SK-N-SH (cell line): ENCODE measurements at regions not wholly inside any gene's neighbourhood (a gene's known extent, or its start where the extent isn't known, plus 50 kb on each side); places are given as distances from the start of the nearest gene placed in this dataset.

Experiments used
- EZH2phosphoT487 ChIP-seq: fragments of 200-600 bp; sonication (generic); IDR thresholded peaks from 2 replicates; pipeline ENCODE4 v1.6.1; 2017; ENCODE audit warnings: low read depth, mixed run types, mild to moderate bottlenecking, antibody characterized with exemption, moderate library complexity, borderline replicate concordance
- JUND ChIP-seq: IDR thresholded peaks from 2 replicates; pipeline ENCODE4 v1.4.0; 2012
- NFIC ChIP-seq: IDR thresholded peaks from 2 replicates; pipeline ENCODE4 v1.4.0; 2012; ENCODE audit warnings: borderline replicate concordance
- POLR2AphosphoS5 ChIP-seq: IDR thresholded peaks from 2 replicates; pipeline ENCODE4 v1.6.1; 2012; ENCODE audit warnings: low read depth, low read length
- REST ChIP-seq: IDR thresholded peaks from 2 replicates; pipeline ENCODE4 v1.6.1; 2012; ENCODE audit warnings: mild to moderate bottlenecking, low read depth, low read length, moderate library complexity
- SMC3 ChIP-seq: IDR thresholded peaks from 2 replicates; pipeline ENCODE4 v1.6.1; 2012; ENCODE audit warnings: low read depth, low read length, improper control_type of control experiment
- TAF1 ChIP-seq: IDR thresholded peaks from 2 replicates; pipeline ENCODE4 v1.6.1; 2012; ENCODE audit warnings: low read depth, mild to moderate bottlenecking, low read length, moderate library complexity, borderline replicate concordance
- TCF12 ChIP-seq: IDR thresholded peaks from 2 replicates; pipeline ENCODE4 v1.4.0; 2012
- USF1 ChIP-seq: IDR thresholded peaks from 2 replicates; pipeline ENCODE4 v1.4.0; 2012; ENCODE audit warnings: low read depth, borderline replicate concordance
- USF2 ChIP-seq: fragments of 150-350 bp; IDR thresholded peaks from 2 replicates; pipeline ENCODE4 v1.6.1; 2017; ENCODE audit warnings: antibody characterized with exemption, low read length, low read depth, borderline replicate concordance
- TF ChIP-seq, protein P1 (sequence below): fragments of 200-600 bp; sonication (generic); IDR thresholded peaks from 2 replicates; pipeline ENCODE4 v1.6.1; 2017; ENCODE audit warnings: antibody characterized with exemption, mild to moderate bottlenecking, moderate library complexity

DNA sequence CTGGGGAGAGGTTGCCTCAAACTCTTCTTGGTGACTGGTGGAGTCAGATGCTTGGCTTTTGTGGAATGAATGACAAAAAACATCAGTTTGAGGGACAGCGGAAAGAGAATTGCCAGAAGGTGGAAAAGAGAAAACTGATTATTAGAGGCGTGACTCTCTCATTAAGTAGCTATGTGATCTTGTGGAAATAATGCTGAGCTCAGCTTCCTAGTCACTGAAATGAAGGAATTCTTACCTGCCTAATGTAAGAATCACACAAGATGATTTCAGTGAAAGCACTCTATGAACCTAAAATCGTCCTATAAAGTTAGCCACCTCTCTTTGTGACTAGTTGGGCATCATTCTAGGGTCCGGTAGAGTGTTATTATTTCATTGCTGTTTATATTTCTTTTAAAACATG, 498.8 kb downstream of the TMEM135 start:
- TF ChIP-seq EZH2phosphoT487 (no peak), SMC3 (no peak), REST (no peak), JUND (no peak), TAF1 (no peak), TCF12 (no peak), POLR2AphosphoS5 (no peak), USF2 (no peak), NFIC (no peak), USF1 (no peak)
- TF ChIP-seq, protein P1, sequence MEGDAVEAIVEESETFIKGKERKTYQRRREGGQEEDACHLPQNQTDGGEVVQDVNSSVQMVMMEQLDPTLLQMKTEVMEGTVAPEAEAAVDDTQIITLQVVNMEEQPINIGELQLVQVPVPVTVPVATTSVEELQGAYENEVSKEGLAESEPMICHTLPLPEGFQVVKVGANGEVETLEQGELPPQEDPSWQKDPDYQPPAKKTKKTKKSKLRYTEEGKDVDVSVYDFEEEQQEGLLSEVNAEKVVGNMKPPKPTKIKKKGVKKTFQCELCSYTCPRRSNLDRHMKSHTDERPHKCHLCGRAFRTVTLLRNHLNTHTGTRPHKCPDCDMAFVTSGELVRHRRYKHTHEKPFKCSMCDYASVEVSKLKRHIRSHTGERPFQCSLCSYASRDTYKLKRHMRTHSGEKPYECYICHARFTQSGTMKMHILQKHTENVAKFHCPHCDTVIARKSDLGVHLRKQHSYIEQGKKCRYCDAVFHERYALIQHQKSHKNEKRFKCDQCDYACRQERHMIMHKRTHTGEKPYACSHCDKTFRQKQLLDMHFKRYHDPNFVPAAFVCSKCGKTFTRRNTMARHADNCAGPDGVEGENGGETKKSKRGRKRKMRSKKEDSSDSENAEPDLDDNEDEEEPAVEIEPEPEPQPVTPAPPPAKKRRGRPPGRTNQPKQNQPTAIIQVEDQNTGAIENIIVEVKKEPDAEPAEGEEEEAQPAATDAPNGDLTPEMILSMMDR: no peak
